Fibroblast of mammary gland (primary cell): ENCODE measurements at regions not wholly inside any gene's neighbourhood (a gene's known extent, or its start where the extent isn't known, plus 50 kb on each side); places are given as distances from the start of the nearest gene placed in this dataset.

ENCODE experiments used
- DNase-seq: peaks from one replicate; pipeline ENCODE4 v3.0.0-alpha.2; 2010; ENCODE audit warnings: low read depth
- H3K4me3 ChIP-seq: 2 replicates; pipeline ENCODE4 v1.5.1; 2011; ENCODE audit warnings: low read depth, mild to moderate bottlenecking, low read length, moderate library complexity; ENCODE audit not compliant: control insufficient read depth
- TF ChIP-seq, protein P1 (sequence below): conservative IDR thresholded peaks from 2 replicates; pipeline ENCODE4 v1.5.1; 2011; ENCODE audit warnings: low read depth, low read length, inconsistent platforms; ENCODE audit not compliant: control insufficient read depth, insufficient read depth

DNA sequence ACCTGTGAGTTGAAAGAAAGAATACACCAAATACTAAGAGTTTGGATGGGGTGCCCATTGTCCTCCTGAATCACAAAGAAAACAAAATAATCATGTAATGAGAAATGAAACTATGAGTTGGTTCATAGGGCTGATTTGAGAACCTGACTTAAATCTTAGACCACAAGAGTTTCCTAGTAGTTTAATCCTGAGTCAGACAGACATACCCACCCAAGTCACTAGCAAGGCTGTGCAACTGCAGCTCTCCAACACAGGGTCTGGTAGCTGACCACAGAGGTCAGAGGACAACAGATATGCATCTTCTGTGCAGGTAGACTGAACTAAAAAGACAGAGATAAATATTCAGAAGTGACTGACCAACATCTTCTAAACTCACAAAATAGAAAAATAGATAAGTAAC lies 296.3 kb upstream of the TMCO5A start:
- DNase-seq = peak; percentile 4
- no peak overlapping the region for H3K4me3 ChIP-seq
- TF ChIP-seq, protein P1, sequence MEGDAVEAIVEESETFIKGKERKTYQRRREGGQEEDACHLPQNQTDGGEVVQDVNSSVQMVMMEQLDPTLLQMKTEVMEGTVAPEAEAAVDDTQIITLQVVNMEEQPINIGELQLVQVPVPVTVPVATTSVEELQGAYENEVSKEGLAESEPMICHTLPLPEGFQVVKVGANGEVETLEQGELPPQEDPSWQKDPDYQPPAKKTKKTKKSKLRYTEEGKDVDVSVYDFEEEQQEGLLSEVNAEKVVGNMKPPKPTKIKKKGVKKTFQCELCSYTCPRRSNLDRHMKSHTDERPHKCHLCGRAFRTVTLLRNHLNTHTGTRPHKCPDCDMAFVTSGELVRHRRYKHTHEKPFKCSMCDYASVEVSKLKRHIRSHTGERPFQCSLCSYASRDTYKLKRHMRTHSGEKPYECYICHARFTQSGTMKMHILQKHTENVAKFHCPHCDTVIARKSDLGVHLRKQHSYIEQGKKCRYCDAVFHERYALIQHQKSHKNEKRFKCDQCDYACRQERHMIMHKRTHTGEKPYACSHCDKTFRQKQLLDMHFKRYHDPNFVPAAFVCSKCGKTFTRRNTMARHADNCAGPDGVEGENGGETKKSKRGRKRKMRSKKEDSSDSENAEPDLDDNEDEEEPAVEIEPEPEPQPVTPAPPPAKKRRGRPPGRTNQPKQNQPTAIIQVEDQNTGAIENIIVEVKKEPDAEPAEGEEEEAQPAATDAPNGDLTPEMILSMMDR = no peak

- TF ChIP-seq, protein P1 = no peak
- no peak for DNase-seq
- no peak overlapping the region for H3K4me3 ChIP-seq
Observed at GRCh38 chr15:37638691-37639090, 295.7 kb upstream of the TMCO5A start.

DNA sequence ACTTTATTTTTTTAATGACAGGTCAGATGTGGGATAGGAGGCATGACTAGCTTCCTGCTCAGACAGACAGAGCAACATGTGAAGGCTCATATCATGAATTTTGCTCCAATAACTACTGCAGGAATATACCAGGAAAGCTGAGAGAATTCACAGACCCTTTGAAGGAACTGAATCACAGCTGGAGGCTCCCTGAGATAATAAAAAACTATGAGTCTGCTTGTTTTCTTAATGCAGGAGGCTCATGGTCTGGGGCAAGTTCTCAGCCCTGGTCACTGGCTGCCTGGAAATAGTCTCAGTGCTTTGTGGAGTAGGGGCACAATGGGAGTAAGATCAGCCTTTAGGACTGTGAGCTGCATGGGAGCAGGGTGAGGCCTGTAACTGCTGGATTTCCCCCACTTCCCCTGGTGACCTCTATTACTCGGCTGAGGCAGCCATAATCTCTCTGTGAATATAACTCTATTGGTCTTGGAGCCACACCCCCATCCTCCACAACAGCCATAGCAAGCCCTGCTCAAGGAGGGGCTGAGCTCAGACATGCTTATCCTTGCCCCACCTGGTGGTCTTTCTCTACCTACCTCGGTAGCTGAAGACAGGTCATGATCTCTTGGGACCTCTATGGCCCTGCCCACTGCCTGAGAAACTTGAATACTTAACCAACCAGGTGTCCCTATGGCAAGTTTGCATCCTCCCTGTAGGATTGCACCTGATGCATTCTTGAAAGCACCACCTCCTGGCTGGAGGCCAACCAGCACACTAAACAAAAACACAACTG lies 281.6 kb upstream of the TMCO5A start:
- TF ChIP-seq, protein P1 = no peak
- no peak overlapping the region for H3K4me3 ChIP-seq
- DNase-seq = no peak

DNA sequence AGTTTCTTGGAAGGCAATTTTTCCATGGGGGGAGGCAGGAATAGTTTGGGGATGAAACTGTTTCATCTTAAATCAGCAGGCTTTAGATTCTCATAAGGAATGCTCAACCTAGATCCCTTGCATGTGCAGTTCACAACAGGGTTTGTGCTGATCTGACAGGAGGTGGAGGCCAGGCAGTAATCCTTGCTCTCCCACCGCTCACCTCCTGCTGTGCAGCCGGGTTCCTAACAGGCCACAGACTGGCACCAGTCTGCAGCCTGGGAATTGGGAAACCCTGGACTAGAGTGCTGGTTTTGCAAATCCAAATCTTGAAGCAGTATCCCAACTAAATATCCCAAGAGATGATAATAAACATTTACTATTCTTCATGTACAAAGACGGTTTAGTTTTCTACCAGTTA lies 256.3 kb upstream of the TMCO5A start:
- TF ChIP-seq, protein P1 = no peak
- no peak for DNase-seq
- H3K4me3 ChIP-seq = no peak overlapping the region

- H3K4me3 ChIP-seq = no peak overlapping the region
- TF ChIP-seq, protein P1 = no peak
- no peak for DNase-seq
Observed at GRCh38 chr15:37679627-37680026, 254.8 kb upstream of the TMCO5A start.

DNA sequence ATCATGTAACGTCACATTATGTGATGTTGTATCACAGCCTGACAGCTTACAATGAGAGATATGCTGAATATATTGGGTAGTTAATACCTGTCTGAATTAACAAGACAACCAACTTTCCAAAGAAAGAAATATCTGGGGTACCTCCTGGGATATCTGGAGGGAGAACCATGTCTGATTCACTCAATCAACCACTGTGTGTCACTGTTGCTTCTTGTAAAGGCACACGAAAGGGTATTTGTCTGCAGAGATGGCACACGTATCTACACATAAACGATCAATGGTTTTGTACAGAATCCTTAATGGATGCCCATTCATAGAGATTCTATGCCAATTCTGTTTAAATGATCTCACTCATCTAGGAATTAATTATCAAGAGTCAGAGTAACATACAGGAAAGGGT lies 252.1 kb upstream of the TMCO5A start:
- TF ChIP-seq, protein P1 = peak; percentile 44
- no peak overlapping the region for H3K4me3 ChIP-seq
- peak; percentile 36 for DNase-seq
